Natural killer cell treated with Interleukin-12 subunit alpha and Interleukin-12 subunit beta and Interleukin-15 and Interleukin-18, amount 100 ng/mL, for 72 hours (primary cell): ENCODE measurements at regions not wholly inside any gene's neighbourhood (a gene's known extent, or its start where the extent isn't known, plus 50 kb on each side); places are given as distances from the start of the nearest gene placed in this dataset.
A peak's percentile ranks its signal among the peaks of the same experiment; 100 is the strongest.
"Not testable (repeated sequence)": the region's sequence is repeated elsewhere in the genome, so short reads cannot be mapped to it uniquely, and the experiment has no call there.

Source experiments
- ATAC-seq, 2 donors: fragments of 150-1000 bp; cut with Tn5 transposase in 1 of 2; sonication (Bioruptor Pico), chemical (Tn5 transposase) in 1 of 2; 2 replicates each; pipeline ENCODE4 v1.10.0; 2021
- DNase-seq: peaks from one replicate; pipeline ENCODE4 v3.0.0; 2022; ENCODE audit warnings: low spot score
- H3K27ac Mint-ChIP-seq, 2 donors: 1 replicate in 1 of 2; 2 replicates in 1 of 2; pipeline ENCODE4 v1.8.0; 2022; ENCODE audit warnings: mixed read lengths in 2 of 2, mild to moderate bottlenecking in 1 of 2, moderate library complexity in 1 of 2
- H3K27me3 Mint-ChIP-seq, 2 donors: 1 replicate in 1 of 2; 2 replicates in 1 of 2; pipeline ENCODE4 v1.8.0; 2022; ENCODE audit warnings: mixed read lengths in 2 of 2
- H3K36me3 Mint-ChIP-seq: one replicate; pipeline ENCODE4 v1.8.0; 2022; ENCODE audit warnings: mixed read lengths
- H3K4me1 Mint-ChIP-seq, 2 donors: 1 replicate in 1 of 2; 2 replicates in 1 of 2; pipeline ENCODE4 v1.8.0; 2022; ENCODE audit warnings: low read depth in 2 of 2, mixed read lengths in 2 of 2, mild to moderate bottlenecking in 1 of 2
- H3K4me3 Mint-ChIP-seq: one replicate; pipeline ENCODE4 v1.8.0; 2022; ENCODE audit warnings: mixed read lengths
- H3K9me3 Mint-ChIP-seq: 2 replicates; pipeline ENCODE4 v1.8.0; 2022; ENCODE audit warnings: mixed read lengths

GRCh38 chr4:49117951-49118350 is 131.9 kb downstream of the CWH43 start:
- Mint-ChIP-seq H3K9me3 (peaks cover 56% of the 10 kb centered on the region), H3K36me3 (peaks cover 66% of the 10 kb centered on the region), H3K4me1 (peaks cover 9 to 12% of the 10 kb centered on the region in 2 donors)
- H3K27ac Mint-ChIP-seq, H3K4me3 Mint-ChIP-seq, H3K27me3 Mint-ChIP-seq, DNase-seq, ATAC-seq: not testable (repeated sequence)

GRCh38 chr4:49118379-49119212 is 132.5 kb downstream of the CWH43 start:
- H3K4me1 Mint-ChIP-seq: peaks cover 9 to 12% of the 10 kb centered on the region in 2 donors
- peaks cover 61% of the 10 kb centered on the region for H3K36me3 Mint-ChIP-seq
- not testable (repeated sequence) for DNase-seq, H3K27ac Mint-ChIP-seq, H3K4me3 Mint-ChIP-seq, H3K27me3 Mint-ChIP-seq
- peaks cover 51% of the 10 kb centered on the region for H3K9me3 Mint-ChIP-seq
- peak; percentile 75 to 80 for ATAC-seq

DNA sequence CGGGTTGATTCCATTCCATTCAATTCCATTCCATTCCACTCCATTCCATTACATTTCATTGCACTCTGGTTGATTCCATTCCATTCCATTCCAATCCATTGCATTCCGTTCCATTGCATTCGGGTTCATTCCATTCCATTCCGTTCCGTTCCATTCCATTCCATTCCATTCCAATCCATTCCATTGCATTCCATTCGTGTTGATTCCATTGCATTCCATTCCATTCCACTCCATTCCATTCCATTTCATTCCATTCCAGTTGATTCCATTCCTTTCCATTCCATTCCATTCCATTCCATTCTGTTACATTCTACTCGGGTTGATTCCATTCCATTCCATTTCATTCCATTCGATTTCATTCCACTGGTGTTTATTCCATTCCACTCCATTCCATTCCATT is 133.3 kb downstream of the CWH43 start:
- H3K27me3 Mint-ChIP-seq: not testable (repeated sequence)
- H3K9me3 Mint-ChIP-seq: peaks cover 50% of the 10 kb centered on the region
- ATAC-seq: peak; percentile 6 to 29

DNA sequence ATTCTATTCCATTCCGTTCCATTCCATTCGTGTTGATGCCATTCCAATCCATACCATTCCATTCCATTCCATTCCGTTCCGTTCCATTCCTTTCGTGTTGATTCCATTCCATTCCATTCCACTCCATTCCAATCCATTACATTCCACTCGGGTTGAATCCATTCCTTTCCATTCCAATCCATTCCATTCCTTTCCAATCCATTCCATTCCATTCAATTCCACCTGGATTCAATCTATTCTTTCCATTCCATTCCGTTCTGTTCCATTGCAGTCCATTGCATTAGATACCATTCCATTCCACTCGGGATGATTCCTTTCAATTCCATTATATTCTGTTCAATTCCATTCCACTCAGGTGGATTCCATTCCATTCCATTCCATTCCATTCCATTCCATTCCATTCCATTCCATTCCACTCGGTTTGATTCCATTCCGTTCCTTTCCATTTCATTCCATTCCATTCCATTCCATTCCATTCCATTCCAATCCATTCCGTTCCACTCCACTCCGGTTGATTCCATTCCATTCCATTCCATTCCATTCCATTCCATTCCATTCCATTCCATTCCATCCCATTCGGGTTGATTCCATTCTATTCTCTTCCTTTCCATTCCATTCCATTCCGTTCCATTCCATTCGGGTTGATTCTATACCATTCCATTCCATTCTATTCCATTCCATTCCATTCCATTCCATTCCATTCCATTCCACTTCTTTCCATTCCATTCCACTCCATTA is 134.1 kb downstream of the CWH43 start:
- Mint-ChIP-seq H3K36me3 (peaks cover 49% of the 10 kb centered on the region), H3K4me1 (peaks cover 9 to 12% of the 10 kb centered on the region in 2 donors), H3K9me3 (peaks cover 44% of the 10 kb centered on the region)
- not testable (repeated sequence) for DNase-seq, H3K27ac Mint-ChIP-seq, H3K4me3 Mint-ChIP-seq, H3K27me3 Mint-ChIP-seq
- peak in 1 of 2 donors; percentile 17 for ATAC-seq

More for the DNA sequence above, 133.3 kb downstream of the CWH43 start:
- peaks cover 57% of the 10 kb centered on the region for H3K36me3 Mint-ChIP-seq
- not testable (repeated sequence) for H3K4me3 Mint-ChIP-seq, H3K27ac Mint-ChIP-seq, DNase-seq
- H3K4me1 Mint-ChIP-seq: peaks cover 9 to 12% of the 10 kb centered on the region in 2 donors

DNA sequence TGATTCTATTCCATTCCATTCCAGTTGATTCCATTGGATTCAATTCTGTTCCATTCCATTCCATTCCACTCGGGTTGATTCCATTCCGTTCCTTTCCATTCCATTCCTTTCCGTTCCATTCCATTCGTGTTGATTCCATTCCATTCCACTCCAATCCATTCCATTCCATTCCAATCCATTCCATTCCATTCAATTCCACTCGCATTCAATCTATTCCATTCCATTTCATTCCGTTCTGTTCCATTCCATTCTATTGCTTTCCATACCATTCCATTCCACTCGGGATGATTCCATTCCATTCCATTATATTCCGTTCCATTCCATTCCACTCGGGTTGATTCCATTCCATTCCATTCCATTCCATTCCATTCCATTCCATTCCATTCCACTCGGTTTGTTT is 134.7 kb downstream of the CWH43 start:
- not testable (repeated sequence) for DNase-seq, H3K27me3 Mint-ChIP-seq, H3K27ac Mint-ChIP-seq, H3K4me3 Mint-ChIP-seq
- ATAC-seq: peak; percentile 69 to 76
- H3K4me1 Mint-ChIP-seq: peaks cover 9 to 12% of the 10 kb centered on the region in 2 donors
- peaks cover 48% of the 10 kb centered on the region for H3K36me3 Mint-ChIP-seq
- peaks cover 44% of the 10 kb centered on the region for H3K9me3 Mint-ChIP-seq

GRCh38 chr4:49126443-49126842 is 140.4 kb downstream of the CWH43 start:
- not testable (repeated sequence) for H3K4me1 Mint-ChIP-seq, DNase-seq, H3K4me3 Mint-ChIP-seq, H3K27me3 Mint-ChIP-seq, H3K27ac Mint-ChIP-seq
- H3K36me3 Mint-ChIP-seq: peaks cover 13% of the 10 kb centered on the region
- peak in 1 of 2 donors; percentile 55 for ATAC-seq
- H3K9me3 Mint-ChIP-seq: peaks cover 11% of the 10 kb centered on the region

DNA sequence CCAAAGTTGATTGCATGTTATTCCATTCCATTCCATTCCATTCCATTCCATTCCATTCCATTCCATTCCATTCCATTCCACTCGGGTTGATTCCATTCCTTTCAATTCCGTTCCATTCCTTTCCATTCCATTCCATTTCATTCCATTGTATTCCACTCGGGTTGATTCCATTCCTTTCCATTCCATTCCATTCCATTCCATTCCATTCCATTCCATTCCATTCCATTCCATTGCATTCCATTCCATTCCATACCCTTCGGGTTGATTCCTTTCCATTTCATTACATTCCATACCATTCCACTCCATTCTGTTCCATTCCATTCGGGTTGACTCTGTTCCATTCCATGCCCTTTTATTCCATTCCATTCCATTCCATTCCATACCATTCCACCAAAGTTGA is 140.8 kb downstream of the CWH43 start:
- DNase-seq, H3K27ac Mint-ChIP-seq, H3K4me1 Mint-ChIP-seq, H3K27me3 Mint-ChIP-seq, H3K4me3 Mint-ChIP-seq: not testable (repeated sequence)
- peaks cover 14% of the 10 kb centered on the region for H3K9me3 Mint-ChIP-seq
- ATAC-seq: peak in 1 of 2 donors; percentile 54
- peaks cover 17% of the 10 kb centered on the region for H3K36me3 Mint-ChIP-seq

DNA sequence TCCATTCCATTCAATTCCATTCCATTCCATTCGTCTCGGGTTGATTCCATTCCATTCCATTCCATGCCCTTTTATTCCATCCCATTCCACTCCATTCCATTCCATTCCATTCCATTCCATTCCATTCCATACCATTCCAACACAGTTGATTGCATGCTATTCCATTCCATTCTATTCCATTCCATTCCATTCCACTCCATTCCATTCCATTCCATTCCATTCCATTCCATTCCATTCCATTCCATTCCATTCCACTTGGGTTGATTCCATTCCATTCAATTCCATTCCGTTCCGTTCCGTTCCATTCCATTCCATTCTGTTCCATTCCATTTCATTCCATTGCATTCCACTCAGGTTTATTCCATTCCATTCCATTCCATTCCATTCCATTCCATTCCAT is 143.3 kb downstream of the CWH43 start:
- H3K4me1 Mint-ChIP-seq, H3K27ac Mint-ChIP-seq, ATAC-seq, H3K4me3 Mint-ChIP-seq, DNase-seq, H3K27me3 Mint-ChIP-seq: not testable (repeated sequence)
- H3K9me3 Mint-ChIP-seq: peaks cover 16% of the 10 kb centered on the region
- H3K36me3 Mint-ChIP-seq: peaks cover 17% of the 10 kb centered on the region

- H3K4me1 Mint-ChIP-seq, H3K27me3 Mint-ChIP-seq, H3K27ac Mint-ChIP-seq, DNase-seq, H3K4me3 Mint-ChIP-seq: not testable (repeated sequence)
- H3K36me3 Mint-ChIP-seq: peaks cover 22% of the 10 kb centered on the region
- peak; percentile 58 to 71 for ATAC-seq
- H3K9me3 Mint-ChIP-seq: peaks cover 18% of the 10 kb centered on the region
These were observed 143.8 kb downstream of the CWH43 start for GRCh38 chr4:49129870-49130269.

GRCh38 chr4:49130724-49131123 is 144.6 kb downstream of the CWH43 start:
- not testable (repeated sequence) for H3K27ac Mint-ChIP-seq, H3K4me3 Mint-ChIP-seq, H3K27me3 Mint-ChIP-seq, H3K4me1 Mint-ChIP-seq, DNase-seq
- Mint-ChIP-seq H3K9me3 (peaks cover 20% of the 10 kb centered on the region), H3K36me3 (peaks cover 23% of the 10 kb centered on the region)
- ATAC-seq: peak in 1 of 2 donors; percentile 45

DNA sequence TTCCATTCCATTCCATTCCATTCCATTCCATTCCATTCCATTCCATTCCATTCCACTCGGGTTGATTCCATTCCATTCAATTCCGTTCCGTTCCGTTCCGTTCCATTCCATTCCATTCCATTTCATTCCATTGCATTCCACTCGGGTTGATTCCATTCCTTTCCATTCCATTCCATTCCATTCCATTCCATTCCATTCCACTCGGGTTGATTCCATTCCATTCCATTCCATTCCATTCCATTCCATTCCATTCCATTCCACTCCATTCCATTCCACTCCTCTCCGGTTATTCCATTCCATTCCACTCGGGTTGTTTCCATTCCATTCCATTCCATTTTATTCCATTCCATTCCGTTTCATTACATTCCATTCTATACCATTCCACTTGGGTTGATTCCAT is 151.0 kb downstream of the CWH43 start:
- peaks cover 30% of the 10 kb centered on the region for H3K36me3 Mint-ChIP-seq

DNA sequence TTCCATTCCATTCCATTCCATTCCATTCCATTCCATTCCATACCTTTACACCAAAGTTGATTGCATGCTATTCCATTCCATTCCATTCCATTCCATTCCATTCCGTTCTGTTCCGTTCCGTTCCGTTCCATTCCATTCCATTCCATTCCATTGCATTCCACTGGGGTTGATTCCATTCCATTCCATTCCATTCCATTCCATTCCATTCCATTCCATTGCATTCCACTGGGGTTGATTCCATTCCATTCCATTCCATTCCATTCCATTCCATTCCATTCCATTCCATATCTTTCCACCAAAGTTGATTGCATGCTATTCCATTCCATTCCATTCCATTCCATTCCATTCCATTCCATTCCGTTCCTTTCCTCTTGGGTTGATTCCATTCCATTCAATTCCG is 151.9 kb downstream of the CWH43 start:
- H3K4me1 Mint-ChIP-seq, H3K4me3 Mint-ChIP-seq, H3K27me3 Mint-ChIP-seq, H3K27ac Mint-ChIP-seq, DNase-seq: not testable (repeated sequence)
- peaks cover 30% of the 10 kb centered on the region for H3K9me3 Mint-ChIP-seq
- peaks cover 33% of the 10 kb centered on the region for H3K36me3 Mint-ChIP-seq
- peak in 1 of 2 donors; percentile 46 for ATAC-seq

More for the DNA sequence above, 151.0 kb downstream of the CWH43 start:
- H3K9me3 Mint-ChIP-seq: peaks cover 26% of the 10 kb centered on the region
- not testable (repeated sequence) for H3K27ac Mint-ChIP-seq, H3K27me3 Mint-ChIP-seq, H3K4me3 Mint-ChIP-seq, DNase-seq, H3K4me1 Mint-ChIP-seq
- ATAC-seq: peak; percentile 73 to 79

- not testable (repeated sequence) for H3K27ac Mint-ChIP-seq, H3K4me3 Mint-ChIP-seq, H3K27me3 Mint-ChIP-seq, ATAC-seq, H3K4me1 Mint-ChIP-seq, DNase-seq
- Mint-ChIP-seq H3K36me3 (peaks cover 40% of the 10 kb centered on the region), H3K9me3 (peaks cover 36% of the 10 kb centered on the region)
These were observed 152.7 kb downstream of the CWH43 start for GRCh38 chr4:49138818-49139217.

- H3K27ac Mint-ChIP-seq, H3K27me3 Mint-ChIP-seq, H3K4me3 Mint-ChIP-seq, H3K4me1 Mint-ChIP-seq, DNase-seq: not testable (repeated sequence)
- peak; percentile 73 to 78 for ATAC-seq
- peaks cover 41% of the 10 kb centered on the region for H3K9me3 Mint-ChIP-seq
- peaks cover 46% of the 10 kb centered on the region for H3K36me3 Mint-ChIP-seq
These were observed 153.4 kb downstream of the CWH43 start for GRCh38 chr4:49139513-49139912.
